ENCODE measurements at regions not wholly inside any gene's neighbourhood (a gene's known extent, or its start where the extent isn't known, plus 50 kb on each side); places are given as distances from the start of the nearest gene placed in this dataset.

GRCh38 chr5:119746984-119747383 is 117.6 kb downstream of the FAM170A start:
- intact Hi-C loops (cut with micrococcal nuclease) (loop anchor here (10.0 kb wide), 1 partner anchor 312 kb away; no protein-coding TSS in a partner anchor), in situ Hi-C loops (cut with MboI) (loop anchor here (25.0 kb wide), 1 partner anchor 760 kb away; the partner anchor contains the start of gene DTWD2)
- WGBS (ENCODE audit: insufficient coverage, low coverage, missing lambda C conversion rate), result 0% methylated on average over 3 of the region's 3 CpGs
- Histone ChIP-seq H3K9me3 (replicated peaks; ENCODE audit: control insufficient read depth, insufficient read depth, low read depth, low read length) (no peaks in the 10 kb centered on the region), H3K4me2 (ENCODE audit: insufficient read depth, low read length) (no peak overlapping the region), H2AFZ (ENCODE audit: low read depth, low read length) (no peak overlapping the region), H3K27ac (ENCODE audit: extremely low read depth, low read depth, low read length) (no peak overlapping the region), H3K9ac (ENCODE audit: insufficient read depth in 1 of 2, low read depth in 2 of 2, low read length in 2 of 2) (no peak overlapping the region), H3K79me2 (ENCODE audit: control insufficient read depth, insufficient read depth, low read length) (no peaks in the 10 kb centered on the region), H3K36me3 (ENCODE audit: control insufficient read depth, insufficient read depth, low read length) (no peaks in the 10 kb centered on the region), H3K4me3 (no peak overlapping the region), H3K27me3 (ENCODE audit: control insufficient read depth in 2 of 2, insufficient read depth in 2 of 2, low read length in 2 of 2) (no peaks in the 10 kb centered on the region), H3K9me1 (ENCODE audit: control insufficient read depth, insufficient read depth, low read length) (no peaks in the 10 kb centered on the region), H4K20me1 (replicated peaks; ENCODE audit: control insufficient read depth, insufficient read depth, low read length) (no peaks in the 10 kb centered on the region), H3K4me1 (replicated peaks in 1 of 2; ENCODE audit: control insufficient read depth in 2 of 2, insufficient read depth in 2 of 2, low read length in 2 of 2) (peaks cover 0 to 3% of the 10 kb centered on the region in 2 experiments; a peak in 2 of 5 replicates)
- CTCF ChIA-PET (ENCODE audit: low intra/inter-chr PET ratio), result no interaction called here
- FAIRE-seq, result no peak
- POLR2A ChIA-PET, result no interaction called here
- ATAC-seq, result no peak
- BruUV-seq (replicated peaks), result no TSS peak
- TF ChIP-seq NFIX (CRISPR knock-in tag; IDR thresholded peaks at IDR 0.05; ENCODE audit: low read depth), result no peak
- TF ChIP-seq ZNF140 (CRISPR knock-in tag; IDR thresholded peaks at IDR 0.05), result no peak
- no peak for TF ChIP-seq ZNF146 (CRISPR knock-in tag; IDR thresholded peaks at IDR 0.05; ENCODE audit: unreplicated experiment)
- TF ChIP-seq NFRKB (IDR thresholded peaks at IDR 0.05; ENCODE audit: low read depth), result no peak
- no peak for TF ChIP-seq NCOA1 (IDR thresholded peaks at IDR 0.05; ENCODE audit: low read depth)
- TF ChIP-seq DMBX1 (CRISPR knock-in tag; IDR thresholded peaks at IDR 0.05; ENCODE audit: borderline replicate concordance), result no peak
- TF ChIP-seq HDGF (IDR thresholded peaks at IDR 0.05), result no peak
- no peak for TF ChIP-seq U2AF2 (optimal IDR thresholded peaks at IDR 0.05; ENCODE audit: low read depth, low read length)
- no peak for TF ChIP-seq TAL1 (IDR thresholded peaks at IDR 0.05)
- TF ChIP-seq IRF1 (CRISPR knock-in tag; IDR thresholded peaks at IDR 0.05; ENCODE audit: borderline replicate concordance), result no peak
- no peak for TF ChIP-seq ATF1 (CRISPR knock-in tag; IDR thresholded peaks at IDR 0.05)
- no peak for TF ChIP-seq ATF1 (tag; IDR thresholded peaks at IDR 0.05)
- TF ChIP-seq ZNF395 (CRISPR knock-in tag; IDR thresholded peaks at IDR 0.05), result no peak
- DNase-seq (ENCODE audit: extremely low read depth in 1 of 4, low spot score in 3 of 4), result no peak

Measured in K562 (cell line).